Naive thymus-derived CD4-positive, alpha-beta T cell (primary cell): ENCODE measurements at regions not wholly inside any gene's neighbourhood (a gene's known extent, or its start where the extent isn't known, plus 50 kb on each side); places are given as distances from the start of the nearest gene placed in this dataset.
"Not testable (repeated sequence)": the region's sequence is repeated elsewhere in the genome, so short reads cannot be mapped to it uniquely, and the experiment has no call there.

Experiments
- ATAC-seq: fragments of 150-1000 bp; cut with Tn5 transposase; 2 replicates; pipeline ENCODE4 v1.10.0; 2021; ENCODE audit warnings: mild to moderate bottlenecking, moderate library complexity
- CTCF ChIA-PET: fragments of 350-600 bp; sonication (Branson Sonifier 250); formaldehyde crosslinking; loops from one replicate; lab custom pipeline; 2021; ENCODE audit warnings: antibody characterized with exemption; lab: Charles Lee
- POLR2A ChIA-PET: fragments of 350-600 bp; sonication (Branson Sonifier 250); formaldehyde crosslinking; loops from one replicate; lab custom pipeline; 2021; ENCODE audit warnings: antibody characterized with exemption, inconsistent platforms; lab: Charles Lee
- DNase-seq, 9 donors: peaks; one replicate each; pipeline versions ENCODE4 v3.0.0 to v3.0.0-alpha.2; 2020 to 2022; ENCODE audit warnings: mixed read lengths in 1 of 9
- H3K27ac ChIP-seq: one replicate; pipeline ENCODE4 v1.7.0; 2013; ENCODE audit warnings: mild to moderate bottlenecking, low read depth, low read length, moderate library complexity
- H3K27me3 ChIP-seq, 2 donors: one replicate each; pipeline ENCODE4 v1.7.0; 2013; ENCODE audit warnings: low read length in 2 of 2, mild to moderate bottlenecking in 2 of 2, moderate library complexity in 2 of 2; ENCODE audit not compliant: control insufficient read depth in 2 of 2, insufficient read depth in 2 of 2
- H3K36me3 ChIP-seq, 3 experiments: 1 replicate in 2 of 3; 2 replicates in 1 of 3; pipeline ENCODE4 v1.7.0; 2013; ENCODE audit warnings: low read length in 3 of 3, mild to moderate bottlenecking in 3 of 3, moderate library complexity in 1 of 3; ENCODE audit not compliant: insufficient read depth in 3 of 3, control insufficient read depth in 2 of 3
- H3K4me1 ChIP-seq, 2 donors: one replicate each; pipeline ENCODE4 v1.7.0; 2013; ENCODE audit warnings: low read length in 2 of 2, mild to moderate bottlenecking in 2 of 2, moderate library complexity in 1 of 2; ENCODE audit not compliant: control insufficient read depth in 2 of 2, insufficient read depth in 2 of 2
- H3K4me3 ChIP-seq: 2 replicates; pipeline ENCODE4 v1.7.0; 2013; ENCODE audit warnings: mild to moderate bottlenecking, low read length
- H3K9me3 ChIP-seq, 3 experiments: 1 replicate in 2 of 3; 2 replicates in 1 of 3; pipeline ENCODE4 v1.7.0; 2013; ENCODE audit warnings: low read length in 3 of 3; ENCODE audit not compliant: control insufficient read depth in 2 of 3
- H3K27ac Mint-ChIP-seq, 9 donors: one replicate each; pipeline ENCODE4 v1.8.0; 2020 to 2022; ENCODE audit warnings: mixed read lengths in 9 of 9, mild to moderate bottlenecking in 8 of 9, moderate library complexity in 5 of 9, inconsistent platforms in 2 of 9
- H3K27me3 Mint-ChIP-seq, 5 donors: one replicate each; pipeline ENCODE4 v1.8.0; 2021 to 2022; ENCODE audit warnings: mixed read lengths in 5 of 5, mild to moderate bottlenecking in 1 of 5
- H3K36me3 Mint-ChIP-seq, 5 donors: one replicate each; pipeline ENCODE4 v1.8.0; 2020 to 2022; ENCODE audit warnings: mixed read lengths in 5 of 5, mild to moderate bottlenecking in 3 of 5, inconsistent platforms in 1 of 5
- H3K4me1 Mint-ChIP-seq, 7 donors: one replicate each; pipeline ENCODE4 v1.8.0; 2020 to 2022; ENCODE audit warnings: mixed read lengths in 7 of 7, mild to moderate bottlenecking in 3 of 7, inconsistent platforms in 1 of 7
- H3K4me3 Mint-ChIP-seq, 10 donors: one replicate each; pipeline ENCODE4 v1.8.0; 2020 to 2022; ENCODE audit warnings: mild to moderate bottlenecking in 10 of 10, mixed read lengths in 10 of 10, moderate library complexity in 6 of 10, inconsistent platforms in 2 of 10
- H3K9me3 Mint-ChIP-seq, 11 donors: one replicate each; pipeline ENCODE4 v1.8.0; 2020 to 2022; ENCODE audit warnings: mixed read lengths in 11 of 11, mild to moderate bottlenecking in 4 of 11, inconsistent platforms in 1 of 11, moderate library complexity in 1 of 11
- intact Hi-C, 2 donors: fragments of 100-400 bp; cut with micrococcal nuclease; formaldehyde crosslinking; loops; one replicate each; pipeline ENCODE4 v1.15.1; 2023

GRCh38 chr14:105627701-105628100 is 101.3 kb downstream of the TMEM121 start:
- H3K4me1 ChIP-seq, result no peaks in the 10 kb centered on the region
- H3K4me1 Mint-ChIP-seq, result peaks cover 0 to 4% (median 0%) of the 10 kb centered on the region in 7 donors
- intact Hi-C loops, result no loop called here
- peaks cover 0 to 6% (median 0%) of the 10 kb centered on the region in 3 experiments for H3K9me3 ChIP-seq
- no peak overlapping the region for H3K4me3 Mint-ChIP-seq
- H3K27me3 ChIP-seq, result no peaks in the 10 kb centered on the region
- peaks cover 0 to 10% (median 0%) of the 10 kb centered on the region in 5 donors for H3K27me3 Mint-ChIP-seq
- H3K27ac ChIP-seq, result no peak overlapping the region
- H3K36me3 ChIP-seq, result no peaks in the 10 kb centered on the region
- ChIA-PET POLR2A (no interaction called here), CTCF (no interaction called here)
- no peak overlapping the region for H3K4me3 ChIP-seq
- ATAC-seq, result no peak
- DNase-seq, result no peak
- peaks cover 0 to 15% (median 6%) of the 10 kb centered on the region in 11 donors for H3K9me3 Mint-ChIP-seq
- H3K36me3 Mint-ChIP-seq, result peaks cover 0 to 8% (median 5%) of the 10 kb centered on the region in 5 donors
- H3K27ac Mint-ChIP-seq, result no peak overlapping the region

GRCh38 chr14:105628126-105628525 is 101.7 kb downstream of the TMEM121 start:
- H3K9me3 Mint-ChIP-seq, result peaks cover 0 to 20% (median 8%) of the 10 kb centered on the region in 11 donors
- POLR2A ChIA-PET, H3K4me1 ChIP-seq, H3K27ac ChIP-seq, CTCF ChIA-PET, H3K36me3 ChIP-seq, H3K27me3 ChIP-seq, H3K4me1 Mint-ChIP-seq, H3K36me3 Mint-ChIP-seq, ATAC-seq, intact Hi-C loops, H3K27ac Mint-ChIP-seq, H3K4me3 ChIP-seq, DNase-seq, H3K9me3 ChIP-seq, H3K4me3 Mint-ChIP-seq: not testable (repeated sequence)
- H3K27me3 Mint-ChIP-seq, result peaks cover 0 to 10% (median 0%) of the 10 kb centered on the region in 5 donors

GRCh38 chr14:105628531-105629067 is 102.2 kb downstream of the TMEM121 start:
- H3K36me3 ChIP-seq, H3K27me3 ChIP-seq, H3K9me3 ChIP-seq, ATAC-seq, H3K4me1 Mint-ChIP-seq, H3K4me3 ChIP-seq, H3K4me3 Mint-ChIP-seq, H3K27ac ChIP-seq, H3K27ac Mint-ChIP-seq, H3K36me3 Mint-ChIP-seq, H3K4me1 ChIP-seq, DNase-seq, POLR2A ChIA-PET, intact Hi-C loops, CTCF ChIA-PET: not testable (repeated sequence)
- H3K27me3 Mint-ChIP-seq, result peaks cover 0 to 10% (median 0%) of the 10 kb centered on the region in 5 donors
- peaks cover 0 to 23% (median 8%) of the 10 kb centered on the region in 11 donors for H3K9me3 Mint-ChIP-seq

- H3K27ac Mint-ChIP-seq, intact Hi-C loops, H3K27me3 ChIP-seq, H3K4me3 ChIP-seq, H3K9me3 ChIP-seq, CTCF ChIA-PET, H3K4me1 ChIP-seq, H3K27ac ChIP-seq, H3K4me1 Mint-ChIP-seq, POLR2A ChIA-PET, H3K36me3 Mint-ChIP-seq, H3K4me3 Mint-ChIP-seq, DNase-seq, H3K36me3 ChIP-seq: not testable (repeated sequence)
- peak; percentile 14 for ATAC-seq
- H3K9me3 Mint-ChIP-seq, result peaks cover 0 to 23% (median 8%) of the 10 kb centered on the region in 11 donors
- peaks cover 0 to 10% (median 0%) of the 10 kb centered on the region in 5 donors for H3K27me3 Mint-ChIP-seq
These were observed 102.9 kb downstream of the TMEM121 start for GRCh38 chr14:105629091-105629885.

GRCh38 chr14:105629886-105630215 is 103.5 kb downstream of the TMEM121 start:
- ATAC-seq (no peak), DNase-seq (no peak)
- H3K36me3 Mint-ChIP-seq, result peaks cover 0 to 8% (median 5%) of the 10 kb centered on the region in 5 donors
- ChIA-PET CTCF (no interaction called here), POLR2A (no interaction called here)
- H3K27me3 ChIP-seq, result no peaks in the 10 kb centered on the region
- H3K4me1 ChIP-seq, result no peaks in the 10 kb centered on the region
- H3K27ac ChIP-seq, result no peak overlapping the region
- peaks cover 0 to 6% (median 0%) of the 10 kb centered on the region in 3 experiments for H3K9me3 ChIP-seq
- intact Hi-C loops, result no loop called here
- no peak overlapping the region for H3K4me3 Mint-ChIP-seq
- H3K27me3 Mint-ChIP-seq, result peaks cover 0 to 10% (median 0%) of the 10 kb centered on the region in 5 donors
- peak overlapping the region in 1 of 9 donors; percentile 23 for H3K27ac Mint-ChIP-seq
- H3K4me3 ChIP-seq, result no peak overlapping the region
- H3K9me3 Mint-ChIP-seq, result peaks cover 0 to 23% (median 8%) of the 10 kb centered on the region in 11 donors
- peaks cover 0 to 4% (median 0%) of the 10 kb centered on the region in 7 donors for H3K4me1 Mint-ChIP-seq
- H3K36me3 ChIP-seq, result no peaks in the 10 kb centered on the region

- H3K4me1 ChIP-seq, DNase-seq, H3K4me3 ChIP-seq, H3K36me3 ChIP-seq, H3K36me3 Mint-ChIP-seq, ATAC-seq, H3K4me1 Mint-ChIP-seq, H3K9me3 ChIP-seq, CTCF ChIA-PET, H3K27me3 ChIP-seq, POLR2A ChIA-PET, H3K4me3 Mint-ChIP-seq, H3K27ac ChIP-seq, intact Hi-C loops: not testable (repeated sequence)
- H3K27me3 Mint-ChIP-seq, result peaks cover 0 to 10% (median 0%) of the 10 kb centered on the region in 5 donors
- H3K27ac Mint-ChIP-seq, result peak overlapping the region in 1 of 9 donors; percentile 41
- peaks cover 0 to 23% (median 8%) of the 10 kb centered on the region in 11 donors for H3K9me3 Mint-ChIP-seq
These were observed 104.0 kb downstream of the TMEM121 start for GRCh38 chr14:105630293-105630934.
